ENCODE measurements at regions not wholly inside any gene's neighbourhood (a gene's known extent, or its start where the extent isn't known, plus 50 kb on each side); places are given as distances from the start of the nearest gene placed in this dataset.
"Not testable (repeated sequence)": the region's sequence is repeated elsewhere in the genome, so short reads cannot be mapped to it uniquely, and the experiment has no call there.

GRCh38 chr7:76678500-76678899 lies 51.4 kb upstream of the POMZP3 start:
- H3K4me3 Mint-ChIP-seq, H3K27ac Mint-ChIP-seq, H3K9me3 Mint-ChIP-seq, DNase-seq, CTCF ChIA-PET, H3K36me3 Mint-ChIP-seq, H3K4me1 Mint-ChIP-seq: not testable (repeated sequence)
- H3K27me3 Mint-ChIP-seq = peaks cover 21% of the 10 kb centered on the region

- H3K36me3 Mint-ChIP-seq, DNase-seq, CTCF ChIA-PET: not testable (repeated sequence)
Measured at GRCh38 chr7:76676890-76677289, 49.8 kb upstream of the POMZP3 start.

More at GRCh38 chr7:76676890-76677289, 49.8 kb upstream of the POMZP3 start:
- H3K9me3 Mint-ChIP-seq, H3K4me3 Mint-ChIP-seq, H3K4me1 Mint-ChIP-seq, H3K27ac Mint-ChIP-seq: not testable (repeated sequence)
- H3K27me3 Mint-ChIP-seq = peaks cover 15% of the 10 kb centered on the region

Data from activated naive CD4-positive, alpha-beta T cell treated with anti-CD3 and anti-CD28 coated beads, Interleukin-2, amount 10 ng/mL, durations not matched to agents 7 days and 5 days (primary cell).